Panc1 (cell line): ENCODE measurements at regions not wholly inside any gene's neighbourhood (a gene's known extent, or its start where the extent isn't known, plus 50 kb on each side); places are given as distances from the start of the nearest gene placed in this dataset.

Experiments used
- ATAC-seq: fragments of 200-7000 bp; cut with Tn5 transposase; 2 replicates; pipeline ENCODE4 v1.9.1; 2020; ENCODE audit warnings: mild to moderate bottlenecking, moderate library complexity
- BruUV-seq: library from RNA; stranded (reverse); fragments of 400-500 nt; replicated peaks from 2 replicates; lab custom pipeline; 2021; lab: Mats Ljungman, UMichigan
- CTCF ChIA-PET: fragments of 300-600 bp; sonication (Branson Sonifier 250); formaldehyde crosslinking; loops from one replicate; lab custom pipeline; 2022; ENCODE audit warnings: antibody characterized with exemption; lab: Charles Lee
- POLR2A ChIA-PET: fragments of 300-600 bp; sonication (Branson Sonifier 250); formaldehyde crosslinking; loops from one replicate; lab custom pipeline; 2022; ENCODE audit warnings: antibody characterized with exemption; lab: Charles Lee
- DNase-seq: peaks from one replicate; pipeline ENCODE4 v3.0.0-alpha.2; 2010; ENCODE audit warnings: low read depth, low spot score
- H3K27ac ChIP-seq: 2 replicates; pipeline ENCODE4 v1.5.1; 2011; ENCODE audit warnings: mild to moderate bottlenecking, low read length, inconsistent platforms
- H3K27me3 ChIP-seq: fragments of 200-500 bp; sonication (Bioruptor generic); 2 replicates; pipeline ENCODE4 v1.6.0; 2014; ENCODE audit warnings: low read length, inconsistent platforms; ENCODE audit not compliant: control insufficient read depth, insufficient read depth
- H3K36me3 ChIP-seq: fragments of 200-500 bp; sonication (Bioruptor generic); 2 replicates; pipeline ENCODE4 v1.5.1; 2014; ENCODE audit warnings: inconsistent platforms, mild to moderate bottlenecking, low read length, moderate library complexity; ENCODE audit not compliant: control insufficient read depth, insufficient read depth
- H3K4me1 ChIP-seq: 2 replicates; pipeline ENCODE4 v1.5.1; 2011; ENCODE audit warnings: inconsistent platforms, mild to moderate bottlenecking, low read length, moderate library complexity; ENCODE audit not compliant: control insufficient read depth, insufficient read depth
- H3K4me3 ChIP-seq, 2 experiments: 2 replicates each; pipeline ENCODE4 v1.5.1; 2011 to 2012; ENCODE audit warnings: low read depth in 2 of 2, low read length in 2 of 2, mild to moderate bottlenecking in 2 of 2, inconsistent platforms in 1 of 2, moderate library complexity in 1 of 2
- H3K9me3 ChIP-seq: fragments of 200-500 bp; sonication (Bioruptor generic); 2 replicates; pipeline ENCODE4 v1.5.1; 2014; ENCODE audit warnings: low read depth, mild to moderate bottlenecking, inconsistent platforms, low read length, moderate library complexity; ENCODE audit not compliant: control insufficient read depth, insufficient read depth
- POLR2AphosphoS5 ChIP-seq: IDR thresholded peaks from 2 replicates; pipeline ENCODE4 v1.6.1; 2012; ENCODE audit warnings: mild to moderate bottlenecking, low read depth, low read length, moderate library complexity
- SIN3A ChIP-seq: IDR thresholded peaks from 2 replicates; pipeline ENCODE4 v1.6.1; 2012; ENCODE audit warnings: low read depth, mild to moderate bottlenecking, low read length, moderate library complexity, borderline replicate concordance; ENCODE audit not compliant: insufficient read depth
- TCF7L2 ChIP-seq: IDR thresholded peaks from 2 replicates; pipeline ENCODE4 v1.6.1; 2011; ENCODE audit warnings: mild to moderate bottlenecking, low read depth, low read length, inconsistent platforms
- in situ Hi-C: cut with HindIII; loops from 2 replicates; pipeline ENCODE4 v1.10.0; 2016; ENCODE audit warnings: low sequenced_read_pairs, low pct_unique_long_range_greater_than_20kb
- intact Hi-C: fragments of 100-400 bp; cut with micrococcal nuclease; formaldehyde crosslinking; loops from one replicate; pipeline ENCODE4 v1.10.0; 2022; ENCODE audit not compliant: unreplicated experiment
- TF ChIP-seq, protein P1 (sequence below), 2 experiments: IDR thresholded peaks; 2 replicates each; pipeline ENCODE4 v1.6.1; 2011 to 2012; ENCODE audit warnings: low read depth in 2 of 2, control low read depth in 1 of 2, low read length in 1 of 2, mild to moderate bottlenecking in 1 of 2, moderate library complexity in 1 of 2; ENCODE audit not compliant: insufficient read depth in 1 of 2
- TF ChIP-seq, protein P2 (sequence below): fragments of 450-650 bp; IDR thresholded peaks from 2 replicates; pipeline ENCODE4 v1.5.1; 2017; ENCODE audit warnings: mild to moderate bottlenecking

DNA sequence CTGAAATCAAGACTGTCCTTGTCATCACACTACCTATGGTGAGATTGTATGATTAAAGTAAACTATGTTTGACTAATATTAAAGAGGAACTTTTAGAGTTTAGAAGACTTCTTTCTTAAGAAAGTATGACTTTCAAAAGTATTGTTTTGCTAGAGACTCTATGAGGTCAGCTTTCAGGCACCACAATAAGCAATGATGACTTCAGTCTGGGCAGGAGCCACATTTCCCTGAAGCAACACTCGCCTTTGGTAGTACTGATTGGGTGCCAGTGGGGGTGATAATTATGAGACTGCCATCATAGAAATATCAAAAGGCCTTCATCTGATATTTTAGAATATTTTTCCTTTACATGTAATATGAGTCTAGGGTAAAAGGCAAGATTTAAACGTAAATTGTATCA is 212.6 kb downstream of the DTHD1 start:
- intact Hi-C loops (no loop called here), in situ Hi-C loops (no loop called here)
- H3K36me3 ChIP-seq = no peaks in the 10 kb centered on the region
- TF ChIP-seq, protein P1, sequence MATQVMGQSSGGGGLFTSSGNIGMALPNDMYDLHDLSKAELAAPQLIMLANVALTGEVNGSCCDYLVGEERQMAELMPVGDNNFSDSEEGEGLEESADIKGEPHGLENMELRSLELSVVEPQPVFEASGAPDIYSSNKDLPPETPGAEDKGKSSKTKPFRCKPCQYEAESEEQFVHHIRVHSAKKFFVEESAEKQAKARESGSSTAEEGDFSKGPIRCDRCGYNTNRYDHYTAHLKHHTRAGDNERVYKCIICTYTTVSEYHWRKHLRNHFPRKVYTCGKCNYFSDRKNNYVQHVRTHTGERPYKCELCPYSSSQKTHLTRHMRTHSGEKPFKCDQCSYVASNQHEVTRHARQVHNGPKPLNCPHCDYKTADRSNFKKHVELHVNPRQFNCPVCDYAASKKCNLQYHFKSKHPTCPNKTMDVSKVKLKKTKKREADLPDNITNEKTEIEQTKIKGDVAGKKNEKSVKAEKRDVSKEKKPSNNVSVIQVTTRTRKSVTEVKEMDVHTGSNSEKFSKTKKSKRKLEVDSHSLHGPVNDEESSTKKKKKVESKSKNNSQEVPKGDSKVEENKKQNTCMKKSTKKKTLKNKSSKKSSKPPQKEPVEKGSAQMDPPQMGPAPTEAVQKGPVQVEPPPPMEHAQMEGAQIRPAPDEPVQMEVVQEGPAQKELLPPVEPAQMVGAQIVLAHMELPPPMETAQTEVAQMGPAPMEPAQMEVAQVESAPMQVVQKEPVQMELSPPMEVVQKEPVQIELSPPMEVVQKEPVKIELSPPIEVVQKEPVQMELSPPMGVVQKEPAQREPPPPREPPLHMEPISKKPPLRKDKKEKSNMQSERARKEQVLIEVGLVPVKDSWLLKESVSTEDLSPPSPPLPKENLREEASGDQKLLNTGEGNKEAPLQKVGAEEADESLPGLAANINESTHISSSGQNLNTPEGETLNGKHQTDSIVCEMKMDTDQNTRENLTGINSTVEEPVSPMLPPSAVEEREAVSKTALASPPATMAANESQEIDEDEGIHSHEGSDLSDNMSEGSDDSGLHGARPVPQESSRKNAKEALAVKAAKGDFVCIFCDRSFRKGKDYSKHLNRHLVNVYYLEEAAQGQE (IDR thresholded peaks at IDR 0.05; ENCODE audit: insufficient read depth in 1 of 2, low read depth in 2 of 2, low read length in 1 of 2) = no peak
- TF ChIP-seq, protein P2, sequence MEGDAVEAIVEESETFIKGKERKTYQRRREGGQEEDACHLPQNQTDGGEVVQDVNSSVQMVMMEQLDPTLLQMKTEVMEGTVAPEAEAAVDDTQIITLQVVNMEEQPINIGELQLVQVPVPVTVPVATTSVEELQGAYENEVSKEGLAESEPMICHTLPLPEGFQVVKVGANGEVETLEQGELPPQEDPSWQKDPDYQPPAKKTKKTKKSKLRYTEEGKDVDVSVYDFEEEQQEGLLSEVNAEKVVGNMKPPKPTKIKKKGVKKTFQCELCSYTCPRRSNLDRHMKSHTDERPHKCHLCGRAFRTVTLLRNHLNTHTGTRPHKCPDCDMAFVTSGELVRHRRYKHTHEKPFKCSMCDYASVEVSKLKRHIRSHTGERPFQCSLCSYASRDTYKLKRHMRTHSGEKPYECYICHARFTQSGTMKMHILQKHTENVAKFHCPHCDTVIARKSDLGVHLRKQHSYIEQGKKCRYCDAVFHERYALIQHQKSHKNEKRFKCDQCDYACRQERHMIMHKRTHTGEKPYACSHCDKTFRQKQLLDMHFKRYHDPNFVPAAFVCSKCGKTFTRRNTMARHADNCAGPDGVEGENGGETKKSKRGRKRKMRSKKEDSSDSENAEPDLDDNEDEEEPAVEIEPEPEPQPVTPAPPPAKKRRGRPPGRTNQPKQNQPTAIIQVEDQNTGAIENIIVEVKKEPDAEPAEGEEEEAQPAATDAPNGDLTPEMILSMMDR = no peak
- TF ChIP-seq SIN3A (no peak), POLR2AphosphoS5 (no peak), TCF7L2 (no peak)
- POLR2A ChIA-PET = no interaction called here
- no TSS peak for BruUV-seq
- CTCF ChIA-PET = no interaction called here
- H3K4me3 ChIP-seq = no peak overlapping the region
- H3K9me3 ChIP-seq = no peaks in the 10 kb centered on the region
- DNase-seq = no peak
- H3K27ac ChIP-seq = no peak overlapping the region
- ATAC-seq = no peak
- H3K4me1 ChIP-seq = no peaks in the 10 kb centered on the region
- H3K27me3 ChIP-seq = no peaks in the 10 kb centered on the region

DNA sequence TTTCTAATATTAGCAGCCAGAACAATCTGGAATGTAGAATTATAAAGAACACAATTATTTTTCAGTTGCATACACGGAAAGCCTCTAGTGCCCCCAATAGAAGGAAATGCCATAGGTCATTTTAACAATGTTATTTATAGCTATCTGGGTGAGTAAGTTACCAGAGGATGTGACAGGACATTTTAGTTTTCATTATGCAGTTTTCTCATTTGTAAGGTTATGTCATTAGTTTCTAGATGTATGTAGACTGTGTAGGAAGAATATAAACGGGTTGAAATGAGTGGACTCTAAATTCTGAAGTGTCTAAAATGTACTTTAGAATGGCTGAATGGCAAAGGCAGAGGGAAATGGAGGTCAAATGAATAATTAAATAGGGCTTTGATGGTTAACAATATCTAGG is 213.3 kb downstream of the DTHD1 start:
- DNase-seq = no peak
- TF ChIP-seq TCF7L2 (no peak), SIN3A (no peak), POLR2AphosphoS5 (no peak)
- TF ChIP-seq, protein P1 (IDR thresholded peaks at IDR 0.05; ENCODE audit: insufficient read depth in 1 of 2, low read depth in 2 of 2, low read length in 1 of 2) = no peak
- TF ChIP-seq, protein P2 = no peak
- ChIA-PET POLR2A (no interaction called here), CTCF (no interaction called here)
- no peak overlapping the region for H3K4me3 ChIP-seq
- no TSS peak for BruUV-seq
- no peaks in the 10 kb centered on the region for H3K27me3 ChIP-seq
- no peaks in the 10 kb centered on the region for H3K36me3 ChIP-seq
- intact Hi-C loops = no loop called here
- no peak overlapping the region for H3K27ac ChIP-seq
- H3K9me3 ChIP-seq = no peaks in the 10 kb centered on the region
- ATAC-seq = no peak
- no peaks in the 10 kb centered on the region for H3K4me1 ChIP-seq
- in situ Hi-C loops = no loop called here
